NT2/D1 (cell line): ENCODE measurements at regions not wholly inside any gene's neighbourhood (a gene's known extent, or its start where the extent isn't known, plus 50 kb on each side); places are given as distances from the start of the nearest gene placed in this dataset.

Experiments used
- DNase-seq: peaks from one replicate; pipeline ENCODE4 v3.0.0-alpha.2; 2011; ENCODE audit warnings: low read depth, low spot score
- H3K27me3 ChIP-seq: 2 replicates; pipeline ENCODE4 v1.6.0; 2011; ENCODE audit warnings: mild to moderate bottlenecking; ENCODE audit not compliant: insufficient read length, insufficient read depth
- H3K36me3 ChIP-seq: 2 replicates; pipeline ENCODE4 v1.6.1; 2011; ENCODE audit warnings: mild to moderate bottlenecking, low read length, mixed read lengths; ENCODE audit not compliant: insufficient read depth, insufficient read length
- H3K4me1 ChIP-seq: 2 replicates; pipeline ENCODE4 v1.5.1; 2011; ENCODE audit not compliant: insufficient read depth, insufficient read length
- H3K4me3 ChIP-seq: 2 replicates; pipeline ENCODE4 v1.5.1; 2011; ENCODE audit warnings: low read depth; ENCODE audit not compliant: insufficient read length
- H3K9ac ChIP-seq: 2 replicates; pipeline ENCODE4 v1.6.0; 2011; ENCODE audit warnings: low read depth; ENCODE audit not compliant: insufficient read length
- H3K9me3 ChIP-seq: 2 replicates; pipeline ENCODE4 v1.5.1; 2011; ENCODE audit warnings: mild to moderate bottlenecking, low read length; ENCODE audit not compliant: insufficient read depth
- SUZ12 ChIP-seq: IDR thresholded peaks from 2 replicates; pipeline ENCODE4 v1.6.1; 2011; ENCODE audit not compliant: insufficient read length, insufficient read depth; ENCODE audit errors: extremely low read depth
- YY1 ChIP-seq: IDR thresholded peaks from 2 replicates; pipeline ENCODE4 v1.6.1; 2011; ENCODE audit not compliant: insufficient read length, insufficient read depth
- ZNF274 ChIP-seq: IDR thresholded peaks from 2 replicates; pipeline ENCODE4 v1.6.1; 2011; ENCODE audit warnings: mild to moderate bottlenecking, low read depth, low read length

- Histone ChIP-seq H3K9ac (no peak overlapping the region), H3K4me3 (no peak overlapping the region), H3K36me3 (no peaks in the 10 kb centered on the region), H3K9me3 (peaks cover 6% of the 10 kb centered on the region), H3K27me3 (no peaks in the 10 kb centered on the region), H3K4me1 (no peaks in the 10 kb centered on the region)
- TF ChIP-seq ZNF274 (no peak), YY1 (no peak)
- DNase-seq: no peak
These were observed 160.4 kb upstream of the MYLIP start for GRCh38 chr6:15968519-15968918.

- no peak overlapping the region for H3K9ac ChIP-seq
These were observed 162.8 kb upstream of the MYLIP start for GRCh38 chr6:15966000-15966520.

GRCh38 chr6:15962449-15962764, 166.5 kb upstream of the MYLIP start:
- TF ChIP-seq SUZ12 (no peak), ZNF274 (no peak), YY1 (no peak)
- Histone ChIP-seq H3K9ac (no peak overlapping the region), H3K4me1 (no peaks in the 10 kb centered on the region), H3K4me3 (no peak overlapping the region), H3K27me3 (no peaks in the 10 kb centered on the region), H3K9me3 (0 out of 2 replicates have a peak, but pooled peaks cover 8% of the 10 kb centered on the region), H3K36me3 (no peaks in the 10 kb centered on the region)
- no peak for DNase-seq

More at GRCh38 chr6:15966000-15966520, 162.8 kb upstream of the MYLIP start:
- TF ChIP-seq SUZ12 (no peak), YY1 (no peak), ZNF274 (no peak)
- DNase-seq: no peak
- Histone ChIP-seq H3K27me3 (no peaks in the 10 kb centered on the region), H3K4me1 (no peaks in the 10 kb centered on the region), H3K9me3 (no peaks in the 10 kb centered on the region), H3K4me3 (no peak overlapping the region), H3K36me3 (no peaks in the 10 kb centered on the region)

DNA sequence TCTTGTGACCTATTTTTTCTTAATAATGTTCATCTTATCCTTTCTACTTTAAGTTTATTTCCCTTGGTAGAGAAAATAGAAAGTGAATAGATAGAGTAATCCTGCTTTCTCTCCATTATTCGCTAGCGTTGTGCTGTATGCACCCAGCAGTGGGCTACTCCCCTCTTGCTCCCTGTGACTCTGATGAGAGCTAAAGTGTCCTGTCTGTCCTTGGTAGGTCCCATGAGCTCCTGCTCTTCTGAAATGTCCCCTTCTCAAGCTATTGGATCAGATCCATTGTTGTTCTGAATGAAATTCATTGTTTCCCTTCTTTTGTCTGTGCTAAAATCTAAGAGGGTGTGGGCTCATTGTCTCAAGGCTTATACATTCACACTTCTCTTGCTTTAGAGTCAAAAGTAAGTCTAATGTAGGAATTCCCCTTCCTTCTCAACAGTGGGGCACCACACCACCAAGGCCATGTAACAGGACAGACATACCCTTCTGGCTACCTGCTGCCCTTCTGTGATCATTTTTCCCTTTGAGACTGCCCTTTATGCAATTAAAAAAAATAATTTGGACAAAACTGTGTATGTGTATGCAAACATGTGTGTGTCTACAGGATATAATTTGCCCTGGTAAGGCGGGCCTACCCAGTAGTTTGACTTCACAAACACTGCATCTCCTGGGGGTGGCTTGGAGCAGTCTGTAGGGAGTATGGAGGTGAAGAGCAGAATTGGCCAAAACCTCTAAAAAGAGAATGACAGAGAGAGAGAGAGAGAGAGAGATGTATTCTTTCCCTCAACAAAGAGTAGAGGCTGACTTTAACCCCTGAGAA, 167.0 kb upstream of the MYLIP start:
- H3K9ac ChIP-seq: no peak overlapping the region
- no peaks in the 10 kb centered on the region for H3K27me3 ChIP-seq
- 0 out of 2 replicates have a peak, but pooled peaks cover 8% of the 10 kb centered on the region for H3K9me3 ChIP-seq
- DNase-seq: no peak
- TF ChIP-seq SUZ12 (no peak), ZNF274 (no peak), YY1 (no peak)
- H3K4me1 ChIP-seq: no peaks in the 10 kb centered on the region
- H3K4me3 ChIP-seq: no peak overlapping the region
- H3K36me3 ChIP-seq: no peaks in the 10 kb centered on the region

GRCh38 chr6:15960740-15961634, 167.9 kb upstream of the MYLIP start:
- H3K4me3 ChIP-seq: no peak overlapping the region
- H3K9me3 ChIP-seq: 0 out of 2 replicates have a peak, but pooled peaks cover 8% of the 10 kb centered on the region
- DNase-seq: peak; percentile 56
- no peaks in the 10 kb centered on the region for H3K36me3 ChIP-seq
- H3K9ac ChIP-seq: no peak overlapping the region
- no peaks in the 10 kb centered on the region for H3K27me3 ChIP-seq
- no peaks in the 10 kb centered on the region for H3K4me1 ChIP-seq
- TF ChIP-seq ZNF274 (no peak), SUZ12 (no peak), YY1 (no peak)

GRCh38 chr6:15957655-15958169, 171.2 kb upstream of the MYLIP start:
- TF ChIP-seq ZNF274: no peak
- no peak for TF ChIP-seq YY1
- no peak for TF ChIP-seq SUZ12
- Histone ChIP-seq H3K4me3 (no peak overlapping the region), H3K36me3 (no peaks in the 10 kb centered on the region), H3K4me1 (no peaks in the 10 kb centered on the region), H3K9me3 (0 out of 2 replicates have a peak, but pooled peaks cover 8% of the 10 kb centered on the region), H3K9ac (no peak overlapping the region), H3K27me3 (no peaks in the 10 kb centered on the region)
- DNase-seq: no peak
